HG02763 (cell line): ENCODE measurements at regions not wholly inside any gene's neighbourhood (a gene's known extent, or its start where the extent isn't known, plus 50 kb on each side); places are given as distances from the start of the nearest gene placed in this dataset.

ENCODE experiments used
- ATAC-seq: cut with Tn5 transposase; IDR thresholded peaks from one replicate; pipeline ENCODE4 v1.9.1; 2021; ENCODE audit warnings: mild to moderate bottlenecking, moderate library complexity; ENCODE audit not compliant: unreplicated experiment

- ATAC-seq = no peak
Observed at GRCh38 chr6:167766986-167767714, 59.6 kb upstream of the AFDN start.

GRCh38 chr6:167767715-167768107 lies 59.0 kb upstream of the AFDN start:
- ATAC-seq = no peak

GRCh38 chr6:167768471-167769215 lies 58.1 kb upstream of the AFDN start:
- ATAC-seq = no peak

- ATAC-seq = no peak
Observed at GRCh38 chr6:167769408-167770190, 57.1 kb upstream of the AFDN start.

GRCh38 chr6:167770291-167770955 lies 56.3 kb upstream of the AFDN start:
- ATAC-seq = no peak

- no peak for ATAC-seq
Observed at GRCh38 chr6:167774881-167775280, 51.8 kb upstream of the AFDN start.

- ATAC-seq = no peak
Observed at GRCh38 chr6:167776906-167777627, 49.6 kb upstream of the AFDN start.
